ENCODE measurements at regions not wholly inside any gene's neighbourhood (a gene's known extent, or its start where the extent isn't known, plus 50 kb on each side); places are given as distances from the start of the nearest gene placed in this dataset.

- Histone ChIP-seq H3K27me3 (ENCODE audit: control insufficient read depth, insufficient read depth, low read length) (no peaks in the 10 kb centered on the region), H3K27ac (ENCODE audit: low read depth in 2 of 2, low read length in 2 of 2) (no peak overlapping the region), H3K9me3 (ENCODE audit: control insufficient read depth in 2 of 3, insufficient read depth in 1 of 3, low read length in 3 of 3) (no peaks in the 10 kb centered on the region), H3K4me3 (ENCODE audit: low read length in 3 of 3) (no peak overlapping the region), H3K36me3 (ENCODE audit: control insufficient read depth in 2 of 3, insufficient read depth in 3 of 3, low read length in 3 of 3) (no peaks in the 10 kb centered on the region), H3K4me1 (ENCODE audit: control insufficient read depth in 2 of 3, insufficient read depth in 2 of 3, low read depth in 1 of 3, low read length in 3 of 3) (no peaks in the 10 kb centered on the region), H3K9ac (ENCODE audit: low read length in 3 of 3) (no peak overlapping the region)
- TF ChIP-seq CTCF (IDR thresholded peaks at IDR 0.05; ENCODE audit: borderline replicate concordance, extremely low read depth, insufficient read depth): no peak
- intact Hi-C loops (cut with DNase I): no loop called here
- FAIRE-seq: no peak
- peak in 1 of 5 donors; percentile 27 for DNase-seq
Measured at GRCh38 chr13:111919286-111919685, 147.7 kb upstream of the SOX1 start.

GRCh38 chr13:111919849-111920248, 147.1 kb upstream of the SOX1 start:
- Histone ChIP-seq H3K9me3 (ENCODE audit: control insufficient read depth in 2 of 3, insufficient read depth in 1 of 3, low read length in 3 of 3) (no peaks in the 10 kb centered on the region), H3K9ac (ENCODE audit: low read length in 3 of 3) (no peak overlapping the region), H3K4me1 (ENCODE audit: control insufficient read depth in 2 of 3, insufficient read depth in 2 of 3, low read depth in 1 of 3, low read length in 3 of 3) (no peaks in the 10 kb centered on the region), H3K36me3 (ENCODE audit: control insufficient read depth in 2 of 3, insufficient read depth in 3 of 3, low read length in 3 of 3) (no peaks in the 10 kb centered on the region), H3K27ac (ENCODE audit: low read depth in 2 of 2, low read length in 2 of 2) (no peak overlapping the region), H3K4me3 (ENCODE audit: low read length in 3 of 3) (no peak overlapping the region), H3K27me3 (ENCODE audit: control insufficient read depth, insufficient read depth, low read length) (no peaks in the 10 kb centered on the region)
- TF ChIP-seq CTCF (IDR thresholded peaks at IDR 0.05; ENCODE audit: borderline replicate concordance, extremely low read depth, insufficient read depth): no peak
- FAIRE-seq (no peak), DNase-seq (peak in 2 of 5 donors; percentile 9 to 22)
- intact Hi-C loops (cut with DNase I): no loop called here

- Histone ChIP-seq H3K27me3 (ENCODE audit: control insufficient read depth, insufficient read depth, low read length) (no peaks in the 10 kb centered on the region), H3K27ac (ENCODE audit: low read depth in 2 of 2, low read length in 2 of 2) (no peak overlapping the region), H3K9ac (ENCODE audit: low read length in 3 of 3) (no peak overlapping the region), H3K4me3 (ENCODE audit: low read length in 3 of 3) (no peak overlapping the region), H3K36me3 (ENCODE audit: control insufficient read depth in 2 of 3, insufficient read depth in 3 of 3, low read length in 3 of 3) (no peaks in the 10 kb centered on the region), H3K9me3 (ENCODE audit: control insufficient read depth in 2 of 3, insufficient read depth in 1 of 3, low read length in 3 of 3) (no peaks in the 10 kb centered on the region), H3K4me1 (ENCODE audit: control insufficient read depth in 2 of 3, insufficient read depth in 2 of 3, low read depth in 1 of 3, low read length in 3 of 3) (no peaks in the 10 kb centered on the region)
- intact Hi-C loops (cut with DNase I): no loop called here
- DNase-seq (peak in 2 of 5 donors; percentile 9 to 29), FAIRE-seq (no peak)
- TF ChIP-seq CTCF (IDR thresholded peaks at IDR 0.05; ENCODE audit: borderline replicate concordance, extremely low read depth, insufficient read depth): no peak
Measured at GRCh38 chr13:111920306-111920931, 146.5 kb upstream of the SOX1 start.

All from kidney (tissue), 13 donors.